ENCODE measurements at regions not wholly inside any gene's neighbourhood (a gene's known extent, or its start where the extent isn't known, plus 50 kb on each side); places are given as distances from the start of the nearest gene placed in this dataset.
"Not testable (repeated sequence)": the region's sequence is repeated elsewhere in the genome, so short reads cannot be mapped to it uniquely, and the experiment has no call there.

DNA sequence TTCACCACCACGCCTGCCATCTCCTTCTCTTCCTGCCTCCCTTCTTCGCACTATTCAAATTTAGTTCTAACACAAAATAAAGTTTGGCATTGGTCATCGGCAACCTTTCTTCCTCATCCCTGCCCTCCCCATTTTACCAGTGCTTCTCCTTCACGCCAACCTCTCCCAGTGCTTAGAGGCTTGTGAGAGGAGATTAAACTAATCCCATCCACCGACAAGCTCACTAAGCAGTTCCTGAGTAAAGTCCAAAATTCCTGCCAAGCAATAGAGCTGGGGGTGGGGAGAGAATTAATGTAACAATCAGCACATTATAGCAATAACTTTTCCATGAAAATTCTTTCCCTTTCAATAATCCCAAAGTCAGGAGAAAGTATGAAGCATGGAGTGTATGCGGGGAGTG lies 157.4 kb upstream of the GMNC start:
- 95% methylated on average over 6 of the region's 6 CpGs for WGBS
- DNase-seq (ENCODE audit: low read depth in 6 of 9, low spot score in 9 of 9): no peak
- H3K9me3 ChIP-seq (ENCODE audit: control insufficient read depth in 2 of 2, insufficient read depth in 1 of 2, low read length in 1 of 2): no peaks in the 10 kb centered on the region
- no peak overlapping the region for H3K4me3 ChIP-seq (ENCODE audit: low read length in 2 of 2)
- H3K27ac ChIP-seq (ENCODE audit: low read depth in 1 of 2, low read length in 1 of 2): no peak overlapping the region
- H3K27me3 ChIP-seq (ENCODE audit: control insufficient read depth in 2 of 2, insufficient read depth in 1 of 2, low read length in 1 of 2): no peaks in the 10 kb centered on the region
- no peaks in the 10 kb centered on the region for H3K4me1 ChIP-seq (ENCODE audit: control insufficient read depth in 2 of 2, insufficient read depth in 2 of 2, low read length in 2 of 2)
- H3K36me3 ChIP-seq (ENCODE audit: control insufficient read depth in 2 of 2, insufficient read depth in 2 of 2, low read length in 1 of 2): no peaks in the 10 kb centered on the region

DNA sequence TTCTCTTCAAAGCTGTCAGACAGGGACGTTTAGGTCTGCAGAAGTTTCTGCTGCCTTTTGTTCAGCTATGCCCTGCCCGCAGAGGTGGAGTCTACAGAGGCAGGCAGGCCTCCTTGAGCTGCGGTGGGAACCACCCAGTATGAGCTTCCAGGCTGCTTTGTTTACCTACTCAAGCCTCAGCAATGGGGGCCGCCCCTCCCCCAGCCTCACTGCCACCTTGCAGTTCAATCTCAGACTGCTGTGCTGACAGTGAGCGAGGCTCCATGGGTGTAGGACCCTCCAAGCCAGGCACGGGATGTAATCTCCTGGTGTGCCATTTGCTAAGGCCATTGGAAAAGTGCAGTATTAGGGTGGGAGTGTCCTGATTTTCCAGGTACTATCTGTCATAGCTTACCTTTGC lies 153.5 kb upstream of the GMNC start:
- not testable (repeated sequence) for H3K36me3 ChIP-seq (ENCODE audit: control insufficient read depth in 2 of 2, insufficient read depth in 2 of 2, low read length in 1 of 2); H3K9me3 ChIP-seq (ENCODE audit: control insufficient read depth in 2 of 2, insufficient read depth in 1 of 2, low read length in 1 of 2); H3K27me3 ChIP-seq (ENCODE audit: control insufficient read depth in 2 of 2, insufficient read depth in 1 of 2, low read length in 1 of 2); H3K27ac ChIP-seq (ENCODE audit: low read depth in 1 of 2, low read length in 1 of 2); DNase-seq (ENCODE audit: low read depth in 6 of 9, low spot score in 9 of 9); H3K4me3 ChIP-seq (ENCODE audit: low read length in 2 of 2); H3K4me1 ChIP-seq (ENCODE audit: control insufficient read depth in 2 of 2, insufficient read depth in 2 of 2, low read length in 2 of 2)
- WGBS: 92% methylated on average over 6 of the region's 6 CpGs

- Histone ChIP-seq H3K4me1 (ENCODE audit: control insufficient read depth in 2 of 2, insufficient read depth in 2 of 2, low read length in 2 of 2) (no peaks in the 10 kb centered on the region), H3K36me3 (ENCODE audit: control insufficient read depth in 2 of 2, insufficient read depth in 2 of 2, low read length in 1 of 2) (no peaks in the 10 kb centered on the region), H3K9me3 (ENCODE audit: control insufficient read depth in 2 of 2, insufficient read depth in 1 of 2, low read length in 1 of 2) (no peaks in the 10 kb centered on the region), H3K4me3 (ENCODE audit: low read length in 2 of 2) (no peak overlapping the region), H3K27me3 (ENCODE audit: control insufficient read depth in 2 of 2, insufficient read depth in 1 of 2, low read length in 1 of 2) (no peaks in the 10 kb centered on the region), H3K27ac (ENCODE audit: low read depth in 1 of 2, low read length in 1 of 2) (no peak overlapping the region)
- no peak for DNase-seq (ENCODE audit: low read depth in 6 of 9, low spot score in 9 of 9)
- 91% methylated on average over 1 of the region's 1 CpG for WGBS
Observed at GRCh38 chr3:191008074-191008473, 145.6 kb upstream of the GMNC start.

GRCh38 chr3:191005790-191006189 lies 143.3 kb upstream of the GMNC start:
- Histone ChIP-seq H3K4me3 (ENCODE audit: low read length in 2 of 2) (no peak overlapping the region), H3K9me3 (ENCODE audit: control insufficient read depth in 2 of 2, insufficient read depth in 1 of 2, low read length in 1 of 2) (no peaks in the 10 kb centered on the region), H3K36me3 (ENCODE audit: control insufficient read depth in 2 of 2, insufficient read depth in 2 of 2, low read length in 1 of 2) (no peaks in the 10 kb centered on the region), H3K27ac (ENCODE audit: low read depth in 1 of 2, low read length in 1 of 2) (no peak overlapping the region), H3K4me1 (ENCODE audit: control insufficient read depth in 2 of 2, insufficient read depth in 2 of 2, low read length in 2 of 2) (no peaks in the 10 kb centered on the region), H3K27me3 (ENCODE audit: control insufficient read depth in 2 of 2, insufficient read depth in 1 of 2, low read length in 1 of 2) (no peaks in the 10 kb centered on the region)
- DNase-seq (ENCODE audit: low read depth in 6 of 9, low spot score in 9 of 9): no peak
- 91% methylated on average over 3 of the region's 3 CpGs for WGBS

DNA sequence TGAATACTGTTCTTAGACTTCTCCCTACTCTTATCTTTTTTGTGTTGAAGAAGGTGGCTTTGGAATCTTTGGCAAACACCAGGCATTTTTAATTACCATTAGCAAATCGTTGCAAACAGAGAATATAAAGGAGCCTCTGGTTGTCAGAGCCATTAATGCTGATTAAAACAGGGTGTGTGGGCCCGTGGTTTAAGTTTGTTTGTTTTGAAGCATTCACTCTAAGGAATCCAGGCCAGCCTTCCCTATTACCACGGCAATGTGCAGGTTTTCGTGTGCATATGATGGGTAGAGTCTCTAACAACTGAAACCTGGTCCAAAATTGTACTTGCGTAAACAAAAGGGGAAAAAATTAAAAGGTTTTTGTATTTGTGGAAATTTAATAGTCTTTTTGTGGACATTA lies 141.2 kb upstream of the GMNC start:
- 88% methylated on average over 5 of the region's 5 CpGs for WGBS
- Histone ChIP-seq H3K4me1 (ENCODE audit: control insufficient read depth in 2 of 2, insufficient read depth in 2 of 2, low read length in 2 of 2) (no peaks in the 10 kb centered on the region), H3K9me3 (ENCODE audit: control insufficient read depth in 2 of 2, insufficient read depth in 1 of 2, low read length in 1 of 2) (no peaks in the 10 kb centered on the region), H3K36me3 (ENCODE audit: control insufficient read depth in 2 of 2, insufficient read depth in 2 of 2, low read length in 1 of 2) (no peaks in the 10 kb centered on the region), H3K27me3 (ENCODE audit: control insufficient read depth in 2 of 2, insufficient read depth in 1 of 2, low read length in 1 of 2) (no peaks in the 10 kb centered on the region), H3K27ac (ENCODE audit: low read depth in 1 of 2, low read length in 1 of 2) (no peak overlapping the region), H3K4me3 (ENCODE audit: low read length in 2 of 2) (no peak overlapping the region)
- DNase-seq (ENCODE audit: low read depth in 6 of 9, low spot score in 9 of 9): no peak

- no peak for DNase-seq (ENCODE audit: low read depth in 6 of 9, low spot score in 9 of 9)
- H3K9me3 ChIP-seq (ENCODE audit: control insufficient read depth in 2 of 2, insufficient read depth in 1 of 2, low read length in 1 of 2): no peaks in the 10 kb centered on the region
- WGBS: 57% methylated on average over 3 of the region's 3 CpGs
Observed at GRCh38 chr3:190996181-190996775, 133.8 kb upstream of the GMNC start.

DNA sequence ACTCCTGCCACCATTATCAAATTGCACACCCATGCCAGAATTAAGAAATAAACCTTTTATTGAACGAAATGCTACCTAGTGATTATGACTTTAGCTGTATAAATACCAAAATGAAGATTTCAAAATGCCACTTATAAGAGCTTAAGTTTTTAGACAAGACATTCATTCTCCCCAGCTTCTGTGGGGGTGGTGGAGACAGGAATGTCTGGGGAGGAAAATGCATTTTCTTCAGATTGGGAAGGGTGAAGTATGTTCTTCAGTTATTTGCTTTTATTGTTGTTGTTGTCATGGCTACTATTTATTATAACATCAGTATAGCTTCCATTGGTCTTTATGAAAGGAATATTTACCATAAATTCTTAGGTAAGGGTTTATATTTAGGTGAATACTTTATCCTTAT lies 132.7 kb upstream of the GMNC start:
- DNase-seq (ENCODE audit: low read depth in 6 of 9, low spot score in 9 of 9): no peak
- no peak overlapping the region for H3K4me3 ChIP-seq (ENCODE audit: low read length in 2 of 2)
- 84% methylated on average over 1 of the region's 1 CpG for WGBS
- no peak overlapping the region for H3K27ac ChIP-seq (ENCODE audit: low read depth in 1 of 2, low read length in 1 of 2)
- no peaks in the 10 kb centered on the region for H3K9me3 ChIP-seq (ENCODE audit: control insufficient read depth in 2 of 2, insufficient read depth in 1 of 2, low read length in 1 of 2)
- no peaks in the 10 kb centered on the region for H3K27me3 ChIP-seq (ENCODE audit: control insufficient read depth in 2 of 2, insufficient read depth in 1 of 2, low read length in 1 of 2)
- H3K4me1 ChIP-seq (ENCODE audit: control insufficient read depth in 2 of 2, insufficient read depth in 2 of 2, low read length in 2 of 2): no peaks in the 10 kb centered on the region
- H3K36me3 ChIP-seq (ENCODE audit: control insufficient read depth in 2 of 2, insufficient read depth in 2 of 2, low read length in 1 of 2): no peaks in the 10 kb centered on the region

More at GRCh38 chr3:190996181-190996775, 133.8 kb upstream of the GMNC start:
- H3K4me3 ChIP-seq (ENCODE audit: low read length in 2 of 2): no peak overlapping the region
- no peaks in the 10 kb centered on the region for H3K27me3 ChIP-seq (ENCODE audit: control insufficient read depth in 2 of 2, insufficient read depth in 1 of 2, low read length in 1 of 2)
- no peak overlapping the region for H3K27ac ChIP-seq (ENCODE audit: low read depth in 1 of 2, low read length in 1 of 2)
- no peaks in the 10 kb centered on the region for H3K4me1 ChIP-seq (ENCODE audit: control insufficient read depth in 2 of 2, insufficient read depth in 2 of 2, low read length in 2 of 2)
- no peaks in the 10 kb centered on the region for H3K36me3 ChIP-seq (ENCODE audit: control insufficient read depth in 2 of 2, insufficient read depth in 2 of 2, low read length in 1 of 2)

DNA sequence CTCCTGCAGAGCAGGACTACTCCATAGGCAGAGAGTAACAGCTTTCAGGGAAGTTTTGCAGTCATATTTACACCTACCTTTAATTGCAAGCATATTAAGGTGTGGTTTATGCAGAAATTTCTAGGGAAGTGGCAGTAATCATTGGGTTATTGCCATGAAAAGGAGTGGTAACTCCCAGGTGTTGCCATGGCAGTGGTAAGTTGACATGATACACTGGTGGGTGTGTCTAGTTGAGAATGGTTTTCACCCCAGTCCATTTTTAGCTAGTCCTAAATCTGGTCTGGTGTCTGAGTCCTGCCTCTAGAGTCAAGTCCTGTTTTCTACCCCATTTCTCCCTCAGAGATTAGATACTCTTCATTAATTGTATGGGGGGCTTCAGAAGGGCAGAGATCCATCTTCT lies 128.4 kb upstream of the GMNC start:
- Histone ChIP-seq H3K36me3 (ENCODE audit: control insufficient read depth in 2 of 2, insufficient read depth in 2 of 2, low read length in 1 of 2) (no peaks in the 10 kb centered on the region), H3K27ac (ENCODE audit: low read depth in 1 of 2, low read length in 1 of 2) (no peak overlapping the region), H3K9me3 (ENCODE audit: control insufficient read depth in 2 of 2, insufficient read depth in 1 of 2, low read length in 1 of 2) (peaks cover 0 to 8% of the 10 kb centered on the region in 2 donors), H3K4me3 (ENCODE audit: low read length in 2 of 2) (no peak overlapping the region), H3K4me1 (ENCODE audit: control insufficient read depth in 2 of 2, insufficient read depth in 2 of 2, low read length in 2 of 2) (no peaks in the 10 kb centered on the region), H3K27me3 (ENCODE audit: control insufficient read depth in 2 of 2, insufficient read depth in 1 of 2, low read length in 1 of 2) (no peaks in the 10 kb centered on the region)
- no peak for DNase-seq (ENCODE audit: low read depth in 6 of 9, low spot score in 9 of 9)

- no peaks in the 10 kb centered on the region for H3K36me3 ChIP-seq (ENCODE audit: control insufficient read depth in 2 of 2, insufficient read depth in 2 of 2, low read length in 1 of 2)
- no peak overlapping the region for H3K27ac ChIP-seq (ENCODE audit: low read depth in 1 of 2, low read length in 1 of 2)
- no peak overlapping the region for H3K4me3 ChIP-seq (ENCODE audit: low read length in 2 of 2)
- peaks cover 0 to 8% of the 10 kb centered on the region in 2 donors for H3K9me3 ChIP-seq (ENCODE audit: control insufficient read depth in 2 of 2, insufficient read depth in 1 of 2, low read length in 1 of 2)
- no peaks in the 10 kb centered on the region for H3K4me1 ChIP-seq (ENCODE audit: control insufficient read depth in 2 of 2, insufficient read depth in 2 of 2, low read length in 2 of 2)
- H3K27me3 ChIP-seq (ENCODE audit: control insufficient read depth in 2 of 2, insufficient read depth in 1 of 2, low read length in 1 of 2): no peaks in the 10 kb centered on the region
- WGBS: 85% methylated on average over 2 of the region's 2 CpGs
- DNase-seq (ENCODE audit: low read depth in 6 of 9, low spot score in 9 of 9): no peak
Observed at GRCh38 chr3:190989218-190989617, 126.7 kb upstream of the GMNC start.

DNA sequence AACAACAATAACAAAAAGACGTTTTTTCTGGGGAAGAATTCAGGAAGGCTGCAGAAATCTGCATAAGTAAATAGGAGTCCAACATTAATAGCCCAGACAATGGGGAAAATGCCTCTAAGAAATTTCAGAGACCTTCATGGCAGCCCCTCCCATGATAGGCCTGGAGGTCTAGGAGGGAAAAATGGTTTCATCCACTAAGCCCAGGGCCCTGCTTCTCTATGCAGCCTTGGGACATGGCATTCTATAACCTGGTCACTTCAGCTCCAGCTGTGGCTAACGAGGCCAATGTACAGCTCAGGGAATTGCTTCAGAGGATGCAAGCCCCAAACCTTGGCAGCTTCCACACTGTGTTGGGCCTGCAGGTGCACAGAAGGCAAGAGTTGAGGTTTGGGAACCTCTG lies 125.6 kb upstream of the GMNC start:
- H3K9me3 ChIP-seq (ENCODE audit: control insufficient read depth in 2 of 2, insufficient read depth in 1 of 2, low read length in 1 of 2): peaks cover 0 to 8% of the 10 kb centered on the region in 2 donors
- WGBS: 97% methylated on average over 2 of the region's 2 CpGs
- no peak overlapping the region for H3K4me3 ChIP-seq (ENCODE audit: low read length in 2 of 2)
- H3K4me1 ChIP-seq (ENCODE audit: control insufficient read depth in 2 of 2, insufficient read depth in 2 of 2, low read length in 2 of 2): no peaks in the 10 kb centered on the region
- no peak for DNase-seq (ENCODE audit: low read depth in 6 of 9, low spot score in 9 of 9)
- no peak overlapping the region for H3K27ac ChIP-seq (ENCODE audit: low read depth in 1 of 2, low read length in 1 of 2)
- no peaks in the 10 kb centered on the region for H3K36me3 ChIP-seq (ENCODE audit: control insufficient read depth in 2 of 2, insufficient read depth in 2 of 2, low read length in 1 of 2)
- no peaks in the 10 kb centered on the region for H3K27me3 ChIP-seq (ENCODE audit: control insufficient read depth in 2 of 2, insufficient read depth in 1 of 2, low read length in 1 of 2)

All from thymus (tissue), 11 donors.